ENCODE measurements at regions not wholly inside any gene's neighbourhood (a gene's known extent, or its start where the extent isn't known, plus 50 kb on each side); places are given as distances from the start of the nearest gene placed in this dataset.

- no peak for TF ChIP-seq CTCF (IDR thresholded peaks at IDR 0.05; ENCODE audit: low read length)
- TF ChIP-seq EZH2 (IDR thresholded peaks at IDR 0.05; ENCODE audit: borderline replicate concordance, low read length) = no peak
Observed at GRCh38 chr1:199753513-199753912, 274.0 kb upstream of the NR5A2 start.

Measured in OCI-LY1 (cell line).